GM18907 (cell line): ENCODE measurements at regions not wholly inside any gene's neighbourhood (a gene's known extent, or its start where the extent isn't known, plus 50 kb on each side); places are given as distances from the start of the nearest gene placed in this dataset.
"Not testable (repeated sequence)": the region's sequence is repeated elsewhere in the genome, so short reads cannot be mapped to it uniquely, and the experiment has no call there.

Source experiments
- ATAC-seq: cut with Tn5 transposase; IDR thresholded peaks from one replicate; pipeline ENCODE4 v1.9.1; 2021; ENCODE audit warnings: mild to moderate bottlenecking, moderate library complexity; ENCODE audit not compliant: unreplicated experiment

DNA sequence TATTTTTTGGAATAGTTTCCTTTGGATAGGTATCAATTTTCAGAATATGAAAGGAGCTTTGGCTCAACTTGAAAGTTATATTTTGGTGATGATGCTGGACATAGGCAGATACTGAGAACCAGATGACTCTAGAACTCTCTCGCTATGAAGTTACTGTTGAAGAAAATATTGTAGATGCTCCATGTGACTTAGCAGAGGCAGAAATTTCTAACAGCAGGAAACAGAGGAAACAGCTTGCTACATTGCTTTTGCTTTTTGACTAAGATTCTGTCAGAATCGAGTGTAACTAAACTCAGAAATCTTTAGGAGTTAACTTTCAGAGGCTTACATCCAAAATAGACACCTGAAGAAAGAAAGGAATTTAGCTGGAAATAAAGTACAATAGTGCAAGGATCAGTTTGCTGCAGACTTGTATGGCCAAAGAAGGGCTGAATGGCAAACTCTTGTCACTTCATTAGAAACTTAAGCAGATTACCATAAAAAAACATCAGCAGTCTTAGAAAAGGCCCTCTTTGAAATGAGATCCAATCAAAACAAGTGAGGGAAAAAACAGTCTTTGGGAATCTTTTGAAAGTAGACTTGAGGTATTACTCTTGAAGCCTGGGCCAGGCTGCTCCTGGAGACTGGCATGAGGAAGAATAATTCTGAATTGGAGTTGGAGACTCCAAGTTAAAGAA lies 911.8 kb downstream of the FSCB start:
- ATAC-seq: no peak

- no peak for ATAC-seq
Measured at GRCh38 chr14:43591776-43592175, 915.3 kb downstream of the FSCB start.

DNA sequence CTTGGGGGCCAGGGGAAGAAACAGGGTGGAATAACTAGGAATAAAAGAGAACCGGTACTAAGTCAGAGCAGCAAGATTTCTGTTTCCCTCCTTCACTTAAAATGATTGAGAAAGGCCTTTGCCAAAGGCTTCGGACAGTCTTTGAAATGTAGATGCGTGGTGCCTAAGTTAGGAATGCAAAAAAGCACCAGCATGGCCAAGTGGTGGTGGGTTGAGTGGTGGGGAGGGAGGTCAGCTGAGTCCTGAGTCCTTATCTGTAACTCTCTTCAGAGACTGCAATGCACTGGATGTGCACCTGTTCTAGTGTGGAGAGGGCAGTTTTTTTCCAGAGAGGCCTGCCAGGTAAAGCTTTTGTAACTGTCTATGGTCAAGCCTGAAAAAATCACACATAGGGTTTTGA lies 919.9 kb downstream of the FSCB start:
- ATAC-seq: no peak

DNA sequence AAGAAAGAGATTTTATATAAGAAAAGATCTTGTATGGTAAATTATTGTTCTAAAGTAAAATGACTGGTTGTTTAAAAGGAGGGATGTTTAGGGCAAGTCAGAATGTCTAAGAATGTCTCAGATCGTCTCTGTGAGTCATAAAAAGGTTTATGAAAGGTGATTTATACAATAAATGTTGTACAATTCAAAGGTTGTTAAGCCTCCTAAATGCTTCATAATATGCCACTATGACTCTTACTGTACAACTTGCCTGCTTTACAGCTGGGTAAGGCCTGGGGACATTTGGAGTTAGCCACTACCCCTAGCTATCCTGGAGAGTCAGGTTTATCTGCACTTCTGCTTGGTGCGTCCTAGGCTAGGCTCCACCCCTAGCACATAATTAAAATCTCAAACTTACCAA lies 927.4 kb downstream of the FSCB start:
- ATAC-seq: no peak

GRCh38 chr14:43568022-43568421 lies 939.1 kb downstream of the FSCB start:
- no peak for ATAC-seq

GRCh38 chr14:43548368-43548767 lies 958.7 kb downstream of the FSCB start:
- ATAC-seq: no peak

DNA sequence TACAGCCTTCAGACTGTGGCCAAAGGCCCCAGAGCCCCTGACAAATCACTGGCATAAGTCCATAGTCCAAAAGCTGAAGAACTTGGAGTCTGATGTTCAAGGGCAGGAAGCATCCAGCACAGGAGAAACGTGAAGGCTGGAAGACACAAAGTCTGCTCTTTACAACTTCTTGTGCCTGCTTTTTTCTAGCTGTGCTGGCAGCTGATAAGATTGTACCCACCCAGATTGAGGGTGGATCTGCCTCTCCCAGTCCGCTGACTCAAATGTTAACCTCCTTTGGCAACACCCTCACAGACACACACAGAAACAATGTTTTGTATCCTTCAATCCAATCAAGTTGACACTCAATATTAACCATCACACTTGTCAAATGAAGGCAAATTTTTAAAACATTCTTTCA lies 959.5 kb downstream of the FSCB start:
- ATAC-seq: not testable (repeated sequence)

GRCh38 chr14:43541356-43541755 lies 965.7 kb downstream of the FSCB start:
- no peak for ATAC-seq

GRCh38 chr14:43540948-43541347 lies 966.1 kb downstream of the FSCB start:
- ATAC-seq: no peak

- no peak for ATAC-seq
Measured at GRCh38 chr14:43539210-43539609, 967.9 kb downstream of the FSCB start.

DNA sequence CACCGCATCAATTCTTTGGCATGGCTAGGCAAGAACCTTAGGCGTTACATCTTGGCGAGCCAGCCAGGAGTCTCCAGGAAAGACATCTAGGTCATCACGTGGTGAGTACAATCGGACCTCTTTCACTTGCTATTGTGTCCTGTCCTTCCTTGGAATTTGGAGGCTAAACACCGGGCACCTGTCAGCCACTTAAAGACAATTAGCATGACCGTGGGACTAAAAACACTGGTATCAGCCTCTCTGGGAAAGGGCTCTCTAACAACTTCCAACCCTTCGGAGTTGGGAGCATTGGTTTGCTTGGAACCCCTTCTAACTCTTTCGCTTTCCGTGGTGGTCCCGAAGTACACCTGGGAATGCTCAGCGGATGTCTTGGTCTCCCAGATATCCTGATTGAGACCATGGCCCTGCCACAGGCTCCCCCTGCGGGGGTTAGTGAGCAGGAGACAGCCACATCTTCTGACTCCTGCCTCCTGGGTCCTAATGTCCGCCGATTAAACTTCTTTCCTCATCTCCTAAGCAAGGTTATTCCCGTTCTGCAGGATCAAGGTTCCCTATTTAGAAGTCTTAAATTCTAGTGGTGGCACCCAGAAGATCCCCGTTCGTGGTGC lies 971.7 kb downstream of the FSCB start:
- ATAC-seq: no peak

- ATAC-seq: no peak
Measured at GRCh38 chr14:43532825-43533416, 974.2 kb downstream of the FSCB start.

- ATAC-seq: no peak
Measured at GRCh38 chr14:43528321-43528720, 978.8 kb downstream of the FSCB start.

DNA sequence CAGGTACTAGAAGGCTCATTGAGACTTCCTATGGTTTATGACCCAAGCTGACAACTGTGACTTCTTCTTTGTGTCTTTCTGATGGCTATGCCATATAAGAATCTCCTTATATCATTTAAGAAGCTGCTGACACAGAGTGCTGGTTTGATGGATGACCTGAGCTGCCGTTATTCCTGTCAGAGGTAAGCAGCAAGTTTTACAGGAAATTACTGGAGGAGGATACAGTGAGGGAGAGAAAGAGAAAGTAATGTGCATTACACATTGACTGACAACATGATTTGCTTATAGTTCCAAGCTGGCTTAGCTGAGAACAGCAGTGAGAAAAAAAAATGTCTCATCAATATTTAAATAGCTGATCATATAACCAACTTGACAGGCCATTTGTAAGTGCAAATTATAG lies 981.4 kb downstream of the FSCB start:
- no peak for ATAC-seq

DNA sequence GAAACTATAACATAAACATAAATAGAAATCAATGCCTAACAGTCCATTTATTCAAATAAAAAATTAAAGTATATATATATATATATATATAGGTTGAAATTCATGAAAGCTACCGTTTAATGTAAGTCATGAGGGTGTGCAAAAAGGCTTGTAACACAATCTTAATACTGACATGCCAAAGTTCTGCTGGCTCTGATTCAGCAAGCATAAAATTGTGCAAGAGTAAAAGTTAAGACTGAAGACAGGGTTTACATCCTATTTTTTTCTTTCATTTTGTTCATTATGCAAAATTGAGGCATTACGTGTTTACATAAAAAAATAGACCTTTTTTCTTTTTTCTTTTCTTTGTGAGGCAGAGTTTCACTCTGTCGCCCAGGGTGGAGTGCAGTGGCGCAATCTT lies 984.2 kb downstream of the FSCB start:
- no peak for ATAC-seq

DNA sequence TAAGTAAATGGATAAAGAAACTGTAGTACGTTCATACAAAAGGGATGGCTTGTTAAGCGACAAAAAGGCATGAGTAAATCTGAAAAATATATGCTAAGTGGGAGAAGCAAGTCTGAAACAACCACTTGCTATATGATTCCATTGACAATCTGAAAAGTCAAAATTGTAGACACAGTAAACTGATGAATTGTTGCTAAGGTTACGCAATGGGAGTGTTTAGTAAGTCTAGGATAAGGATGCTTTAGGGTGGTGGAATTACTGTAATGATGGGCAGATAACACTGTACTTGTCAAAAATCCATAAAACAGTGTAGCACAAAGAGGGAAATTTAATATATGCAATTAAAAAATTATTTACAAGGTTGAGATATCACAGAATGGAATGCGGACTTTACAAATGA lies 984.9 kb downstream of the FSCB start:
- no peak for ATAC-seq

DNA sequence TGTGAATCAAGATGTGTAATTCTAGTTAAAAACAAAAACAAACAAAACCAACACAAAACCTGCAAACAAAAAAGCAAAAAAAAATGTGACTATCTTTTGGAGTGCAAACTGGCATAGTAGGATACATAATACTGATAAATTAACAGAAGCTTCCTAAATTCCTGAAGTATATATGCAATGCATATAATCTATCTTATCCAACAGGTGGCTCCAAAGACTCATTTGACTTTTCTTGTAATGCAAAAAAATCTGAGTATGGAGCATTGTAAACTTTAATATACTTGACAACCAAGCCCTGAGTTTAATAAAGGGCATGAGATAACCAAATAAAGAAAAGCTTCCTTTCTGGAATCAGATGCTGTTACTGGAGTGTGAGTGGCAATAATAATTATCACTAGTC lies 1003.6 kb downstream of the FSCB start:
- no peak for ATAC-seq

DNA sequence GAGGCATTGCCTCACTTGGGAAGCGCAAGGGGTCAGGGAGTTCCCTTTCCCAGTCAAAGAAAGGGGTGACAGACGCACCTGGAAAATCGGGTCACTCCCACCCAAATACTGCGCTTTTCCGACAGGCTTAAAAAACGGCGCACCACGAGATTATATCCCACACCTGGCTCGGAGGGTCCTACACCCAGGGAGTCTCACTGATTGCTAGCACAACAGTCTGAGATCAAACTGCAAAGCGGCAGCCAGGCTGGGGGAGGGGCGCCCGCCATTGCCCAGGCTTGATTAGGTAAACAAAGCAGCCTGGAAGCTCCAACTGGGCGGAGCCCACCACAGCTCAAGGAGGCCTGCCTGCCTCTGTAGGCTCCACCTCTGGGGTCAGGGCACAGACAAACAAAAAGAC lies 1014.7 kb downstream of the FSCB start:
- ATAC-seq: not testable (repeated sequence)

DNA sequence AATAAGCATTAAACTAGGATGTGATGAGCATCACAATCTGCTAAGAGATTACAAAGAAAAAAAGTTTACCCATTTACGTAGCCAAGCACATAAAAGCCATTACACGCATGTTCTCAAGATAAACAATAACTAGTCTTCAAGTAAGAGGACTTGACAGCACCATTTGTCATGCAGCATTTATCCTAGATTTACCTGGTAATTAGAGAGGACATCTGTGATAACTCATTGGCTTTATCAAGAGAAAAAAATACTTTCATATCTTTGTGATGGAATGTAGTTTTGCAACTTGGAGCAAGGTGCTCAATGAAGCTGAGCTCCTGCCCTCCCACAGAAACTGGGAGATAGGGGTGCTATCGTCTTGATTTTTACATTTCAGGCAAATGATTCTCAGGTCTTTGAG lies 1023.7 kb downstream of the FSCB start:
- no peak for ATAC-seq

DNA sequence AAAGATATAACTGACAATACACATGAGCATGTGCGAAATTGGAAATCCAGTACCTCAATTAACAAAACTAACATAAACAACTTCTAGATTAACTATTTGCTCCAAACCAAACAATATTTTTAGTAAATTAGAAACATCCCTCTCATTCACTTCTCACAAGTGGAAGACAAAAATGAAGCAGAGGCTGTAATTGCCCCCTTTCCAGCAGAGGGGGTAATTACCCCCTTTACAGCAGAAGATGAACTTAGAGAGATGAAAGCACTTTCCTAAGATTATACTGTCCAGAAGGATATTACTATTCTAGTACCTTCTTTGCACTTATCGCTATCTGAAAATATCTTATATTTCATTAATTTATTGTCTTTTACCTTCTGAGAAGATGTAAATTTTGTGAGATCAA lies 1025.2 kb downstream of the FSCB start:
- no peak for ATAC-seq

- ATAC-seq: no peak
Measured at GRCh38 chr14:43480976-43481375, 1026.1 kb downstream of the FSCB start.

GRCh38 chr14:43479596-43480195 lies 1027.4 kb downstream of the FSCB start:
- no peak for ATAC-seq
